Peyer's patch (tissue), 4 donors: ENCODE measurements at regions not wholly inside any gene's neighbourhood (a gene's known extent, or its start where the extent isn't known, plus 50 kb on each side); places are given as distances from the start of the nearest gene placed in this dataset.

Experiments used
- POLR2A ChIP-seq, 2 donors: fragments of 450-650 bp; IDR thresholded peaks; one replicate each; pipeline ENCODE4 v1.5.1; 2017; ENCODE audit warnings: antibody characterized with exemption in 2 of 2, mild to moderate bottlenecking in 2 of 2, moderate library complexity in 2 of 2
- TF ChIP-seq, protein P1 (sequence below), 6 experiments: fragments of 450-650 bp in 4 of 6; fragments of 200-600 bp in 2 of 6; sonication (generic) in 1 of 6; IDR thresholded peaks; one replicate each; pipeline ENCODE4 v1.5.1; 2017 to 2019; ENCODE audit warnings: antibody characterized with exemption in 6 of 6, mild to moderate bottlenecking in 3 of 6, moderate library complexity in 1 of 6

- TF ChIP-seq, protein P1, sequence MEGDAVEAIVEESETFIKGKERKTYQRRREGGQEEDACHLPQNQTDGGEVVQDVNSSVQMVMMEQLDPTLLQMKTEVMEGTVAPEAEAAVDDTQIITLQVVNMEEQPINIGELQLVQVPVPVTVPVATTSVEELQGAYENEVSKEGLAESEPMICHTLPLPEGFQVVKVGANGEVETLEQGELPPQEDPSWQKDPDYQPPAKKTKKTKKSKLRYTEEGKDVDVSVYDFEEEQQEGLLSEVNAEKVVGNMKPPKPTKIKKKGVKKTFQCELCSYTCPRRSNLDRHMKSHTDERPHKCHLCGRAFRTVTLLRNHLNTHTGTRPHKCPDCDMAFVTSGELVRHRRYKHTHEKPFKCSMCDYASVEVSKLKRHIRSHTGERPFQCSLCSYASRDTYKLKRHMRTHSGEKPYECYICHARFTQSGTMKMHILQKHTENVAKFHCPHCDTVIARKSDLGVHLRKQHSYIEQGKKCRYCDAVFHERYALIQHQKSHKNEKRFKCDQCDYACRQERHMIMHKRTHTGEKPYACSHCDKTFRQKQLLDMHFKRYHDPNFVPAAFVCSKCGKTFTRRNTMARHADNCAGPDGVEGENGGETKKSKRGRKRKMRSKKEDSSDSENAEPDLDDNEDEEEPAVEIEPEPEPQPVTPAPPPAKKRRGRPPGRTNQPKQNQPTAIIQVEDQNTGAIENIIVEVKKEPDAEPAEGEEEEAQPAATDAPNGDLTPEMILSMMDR (IDR thresholded peaks at IDR 0.05): no peak
- no peak for TF ChIP-seq POLR2A (IDR thresholded peaks at IDR 0.05)
Measured at GRCh38 chr3:24741506-24741905, 246.9 kb upstream of the THRB start.
